Upper lobe of left lung (tissue), 6 donors: ENCODE measurements at regions not wholly inside any gene's neighbourhood (a gene's known extent, or its start where the extent isn't known, plus 50 kb on each side); places are given as distances from the start of the nearest gene placed in this dataset.

Experiments
- ATAC-seq, 2 donors: fragments of 200-7000 bp; cut with Tn5 transposase; one replicate each; pipeline ENCODE4 v1.9.1; 2022; ENCODE audit warnings: mild to moderate bottlenecking in 2 of 2, moderate library complexity in 2 of 2; ENCODE audit not compliant: low FRiP score in 2 of 2
- DNase-seq, 2 donors: peaks; one replicate each; pipeline ENCODE4 v3.0.0-alpha.2; 2019 to 2020
- H3K27ac ChIP-seq, 4 donors: fragments of 200-600 bp; sonication (generic); one replicate each; pipeline ENCODE4 v1.5.1; 2016 to 2019
- H3K27me3 ChIP-seq, 4 donors: fragments of 200-600 bp; sonication (generic); one replicate each; pipeline ENCODE4 v1.5.1; 2017 to 2019
- H3K36me3 ChIP-seq, 4 donors: fragments of 200-600 bp; sonication (generic); one replicate each; pipeline ENCODE4 v1.5.1; 2016 to 2019
- H3K4me1 ChIP-seq, 4 donors: fragments of 200-600 bp; sonication (generic); one replicate each; pipeline ENCODE4 v1.5.1; 2018 to 2019
- H3K4me3 ChIP-seq, 4 donors: fragments of 200-600 bp; sonication (generic); one replicate each; pipeline ENCODE4 v1.5.1; 2017 to 2019; ENCODE audit warnings: mild to moderate bottlenecking in 2 of 4, moderate library complexity in 1 of 4
- H3K9me3 ChIP-seq, 4 donors: fragments of 200-600 bp; sonication (generic); one replicate each; pipeline ENCODE4 v1.5.1; 2018 to 2019
- EP300 ChIP-seq, 4 donors: sonication (generic); formaldehyde crosslinking; IDR thresholded peaks; one replicate each; pipeline ENCODE4 v1.5.1; 2017; ENCODE audit warnings: antibody characterized with exemption in 4 of 4, control low read depth in 2 of 4
- POLR2A ChIP-seq, 4 donors: fragments of 450-650 bp; IDR thresholded peaks; one replicate each; pipeline ENCODE4 v1.5.1; 2016 to 2017; ENCODE audit warnings: antibody characterized with exemption in 4 of 4, mild to moderate bottlenecking in 2 of 4
- POLR2AphosphoS5 ChIP-seq, 2 donors: sonication (generic); formaldehyde crosslinking; IDR thresholded peaks; one replicate each; pipeline ENCODE4 v1.5.1; 2017; ENCODE audit warnings: antibody characterized with exemption in 2 of 2
- WGBS, 2 donors: methylation state at CpG; one replicate each; pipeline ENCODE4 v1.1.5; 2017 to 2018; 5-methylcytosine and 5-hydroxymethylcytosine counted together
- TF ChIP-seq, protein P1 (sequence below), 6 experiments: fragments of 450-650 bp in 4 of 6; fragments of 200-600 bp in 2 of 6; sonication (generic) in 2 of 6; IDR thresholded peaks; one replicate each; pipeline ENCODE4 v1.5.1; 2016 to 2019; ENCODE audit warnings: antibody characterized with exemption in 6 of 6
- donor health status: DM: no; HTN: no; CAD: no; lungs with moderate emphysema.
- donor health status: DM: no; HTN: yes; CAD: no; lungs with severe emphysema.

DNA sequence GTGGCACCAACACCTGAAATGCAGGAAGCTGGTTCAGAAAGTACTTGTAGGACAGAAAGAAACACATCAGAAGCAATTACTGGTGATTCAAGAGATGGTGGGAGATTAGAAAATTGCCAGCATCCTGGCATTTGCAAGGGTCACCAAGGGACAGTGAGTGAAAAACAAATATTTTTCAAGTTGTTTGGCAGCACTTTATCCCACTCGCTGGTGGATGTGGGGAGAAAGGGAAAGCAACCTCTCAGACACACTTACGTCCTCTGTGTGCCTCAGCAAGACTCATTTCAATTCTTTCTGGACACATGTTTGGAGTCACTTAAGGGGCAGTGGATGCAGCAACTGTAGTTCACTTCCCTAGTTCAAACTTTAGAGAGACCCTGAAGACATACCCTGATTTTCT is 440.4 kb upstream of the GHITM start:
- no peaks in the 10 kb centered on the region for H3K4me1 ChIP-seq
- no peaks in the 10 kb centered on the region for H3K36me3 ChIP-seq
- no peak for DNase-seq
- H3K9me3 ChIP-seq = no peaks in the 10 kb centered on the region
- H3K4me3 ChIP-seq = no peak overlapping the region
- ATAC-seq = no peak
- H3K27me3 ChIP-seq = no peaks in the 10 kb centered on the region
- H3K27ac ChIP-seq = no peak overlapping the region
- TF ChIP-seq POLR2A (IDR thresholded peaks at IDR 0.05) (no peak), EP300 (IDR thresholded peaks at IDR 0.05) (no peak), POLR2AphosphoS5 (IDR thresholded peaks at IDR 0.05) (no peak)
- TF ChIP-seq, protein P1, sequence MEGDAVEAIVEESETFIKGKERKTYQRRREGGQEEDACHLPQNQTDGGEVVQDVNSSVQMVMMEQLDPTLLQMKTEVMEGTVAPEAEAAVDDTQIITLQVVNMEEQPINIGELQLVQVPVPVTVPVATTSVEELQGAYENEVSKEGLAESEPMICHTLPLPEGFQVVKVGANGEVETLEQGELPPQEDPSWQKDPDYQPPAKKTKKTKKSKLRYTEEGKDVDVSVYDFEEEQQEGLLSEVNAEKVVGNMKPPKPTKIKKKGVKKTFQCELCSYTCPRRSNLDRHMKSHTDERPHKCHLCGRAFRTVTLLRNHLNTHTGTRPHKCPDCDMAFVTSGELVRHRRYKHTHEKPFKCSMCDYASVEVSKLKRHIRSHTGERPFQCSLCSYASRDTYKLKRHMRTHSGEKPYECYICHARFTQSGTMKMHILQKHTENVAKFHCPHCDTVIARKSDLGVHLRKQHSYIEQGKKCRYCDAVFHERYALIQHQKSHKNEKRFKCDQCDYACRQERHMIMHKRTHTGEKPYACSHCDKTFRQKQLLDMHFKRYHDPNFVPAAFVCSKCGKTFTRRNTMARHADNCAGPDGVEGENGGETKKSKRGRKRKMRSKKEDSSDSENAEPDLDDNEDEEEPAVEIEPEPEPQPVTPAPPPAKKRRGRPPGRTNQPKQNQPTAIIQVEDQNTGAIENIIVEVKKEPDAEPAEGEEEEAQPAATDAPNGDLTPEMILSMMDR (IDR thresholded peaks at IDR 0.05) = no peak
- WGBS, 2 donors = 69 to 80% methylated on average over 2 of the region's 2 CpGs

DNA sequence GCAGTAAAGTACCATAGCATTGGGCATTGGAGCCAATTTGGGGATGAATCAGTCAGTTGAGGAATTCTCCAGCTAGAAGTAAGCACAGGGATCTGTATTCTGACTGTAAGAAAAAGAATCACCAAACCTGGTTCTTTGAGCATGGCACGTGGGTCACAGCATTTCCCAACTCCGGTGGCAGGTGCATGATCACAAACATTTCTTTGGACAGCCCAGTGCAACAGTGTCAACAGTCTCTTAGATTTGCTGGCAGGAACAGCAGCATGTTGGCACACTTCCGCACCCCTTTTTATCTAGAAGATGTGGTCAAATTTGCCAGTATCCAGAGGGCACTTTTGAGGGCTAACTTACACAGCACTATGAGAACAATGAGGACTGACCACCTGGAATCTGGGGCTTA is 437.5 kb upstream of the GHITM start:
- Histone ChIP-seq H3K27ac (no peak overlapping the region), H3K4me3 (no peak overlapping the region), H3K27me3 (no peaks in the 10 kb centered on the region), H3K9me3 (no peaks in the 10 kb centered on the region), H3K4me1 (no peaks in the 10 kb centered on the region), H3K36me3 (no peaks in the 10 kb centered on the region)
- TF ChIP-seq POLR2AphosphoS5 (IDR thresholded peaks at IDR 0.05) = no peak
- DNase-seq (no peak), ATAC-seq (no peak)
- WGBS, 2 donors = 57 to 76% methylated on average over 3 of the region's 3 CpGs

DNA sequence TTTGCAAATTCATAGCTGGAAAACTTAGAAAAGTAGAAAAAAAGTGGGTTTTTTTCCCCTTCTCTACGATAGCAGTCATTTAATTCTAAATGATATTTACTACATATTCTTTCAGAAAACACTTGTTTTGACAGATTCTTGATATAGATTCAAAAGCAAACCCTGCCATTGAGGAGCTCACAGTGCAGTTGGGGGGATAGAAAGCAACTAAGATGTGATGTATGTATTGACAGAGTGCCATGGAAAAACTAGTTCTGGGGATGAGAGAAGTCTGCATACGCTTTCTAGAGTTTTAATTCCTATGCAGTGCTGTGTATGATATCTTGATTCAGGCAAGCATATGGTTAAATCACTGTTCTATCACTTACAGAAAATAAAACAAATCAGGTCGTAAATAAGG is 436.6 kb upstream of the GHITM start:
- Histone ChIP-seq H3K4me3 (no peak overlapping the region), H3K36me3 (no peaks in the 10 kb centered on the region), H3K27me3 (no peaks in the 10 kb centered on the region), H3K27ac (no peak overlapping the region), H3K9me3 (no peaks in the 10 kb centered on the region), H3K4me1 (no peaks in the 10 kb centered on the region)
- ATAC-seq (no peak), DNase-seq (no peak)
- TF ChIP-seq POLR2AphosphoS5 (IDR thresholded peaks at IDR 0.05) (no peak), EP300 (IDR thresholded peaks at IDR 0.05) (no peak), POLR2A (IDR thresholded peaks at IDR 0.05) (no peak)
- TF ChIP-seq, protein P1 (IDR thresholded peaks at IDR 0.05) = no peak
- 71 to 77% methylated on average over 3 of the region's 3 CpGs for WGBS, 2 donors

DNA sequence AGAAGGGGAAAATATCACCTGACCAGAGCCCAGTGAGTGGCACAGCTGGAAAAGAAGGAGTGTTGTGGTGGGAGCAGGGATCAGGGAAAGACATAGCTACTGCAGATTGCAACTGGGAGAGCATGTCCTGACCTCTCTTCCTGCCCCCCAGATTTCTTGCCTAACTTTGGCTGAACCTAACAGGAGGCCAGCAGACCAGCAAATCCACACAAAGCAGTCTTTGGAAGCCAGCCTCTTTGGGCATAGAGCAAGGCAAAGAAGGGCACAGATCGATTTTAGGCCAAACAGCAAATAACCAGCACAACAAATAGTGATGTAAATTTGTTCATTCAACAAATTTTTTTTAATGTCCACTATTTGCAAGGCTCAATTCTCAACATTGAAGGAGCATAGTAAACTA is 433.2 kb upstream of the GHITM start:
- Histone ChIP-seq H3K27ac (no peak overlapping the region), H3K27me3 (no peaks in the 10 kb centered on the region), H3K9me3 (no peaks in the 10 kb centered on the region), H3K4me1 (no peaks in the 10 kb centered on the region), H3K4me3 (no peak overlapping the region), H3K36me3 (no peaks in the 10 kb centered on the region)
- WGBS, 2 donors = 47 to 60% methylated on average over 1 of the region's 1 CpG
- ATAC-seq = no peak
- TF ChIP-seq EP300 (IDR thresholded peaks at IDR 0.05) = no peak
- TF ChIP-seq, protein P1 (IDR thresholded peaks at IDR 0.05) = no peak
- no peak for TF ChIP-seq POLR2AphosphoS5 (IDR thresholded peaks at IDR 0.05)
- TF ChIP-seq POLR2A (IDR thresholded peaks at IDR 0.05) = no peak
- no peak for DNase-seq

DNA sequence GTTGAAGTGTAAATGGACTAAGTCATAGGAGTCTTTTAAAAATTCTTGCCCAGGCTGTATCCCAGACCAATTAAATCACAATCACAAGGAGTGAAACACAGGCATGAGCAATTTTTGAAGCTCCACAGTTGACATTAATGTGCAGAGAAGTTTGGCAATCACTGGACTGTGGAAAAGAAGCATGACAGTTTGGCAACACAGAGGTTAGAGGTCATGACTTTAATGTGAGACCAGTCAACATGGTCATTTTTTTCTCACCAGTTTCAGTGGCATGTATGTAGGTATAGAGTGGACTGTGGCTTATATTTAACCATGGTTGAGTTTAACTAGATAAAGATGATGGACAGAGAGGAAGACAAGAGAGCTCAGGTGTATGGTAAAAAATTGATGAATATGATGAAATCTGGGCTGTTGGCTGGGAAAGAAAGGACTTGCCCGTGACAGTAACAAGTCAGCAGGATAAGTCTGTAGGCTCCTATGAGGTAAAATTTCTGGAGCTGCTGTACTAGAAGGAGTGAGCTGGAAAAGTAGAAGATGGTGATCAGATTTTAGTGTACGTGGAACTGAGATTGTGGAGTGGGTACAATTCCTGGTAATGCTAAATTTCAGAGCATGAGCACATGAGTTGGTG is 432.2 kb upstream of the GHITM start:
- WGBS, 2 donors = 75 to 81% methylated on average over 2 of the region's 2 CpGs
- no peak overlapping the region for H3K4me3 ChIP-seq
- H3K9me3 ChIP-seq = no peaks in the 10 kb centered on the region
- ATAC-seq = no peak
- no peaks in the 10 kb centered on the region for H3K4me1 ChIP-seq
- no peaks in the 10 kb centered on the region for H3K36me3 ChIP-seq
- no peak for TF ChIP-seq EP300 (IDR thresholded peaks at IDR 0.05)
- TF ChIP-seq POLR2AphosphoS5 (IDR thresholded peaks at IDR 0.05) = no peak
- TF ChIP-seq, protein P1 (IDR thresholded peaks at IDR 0.05) = no peak
- TF ChIP-seq POLR2A (IDR thresholded peaks at IDR 0.05) = no peak
- H3K27ac ChIP-seq = no peak overlapping the region
- no peak for DNase-seq
- H3K27me3 ChIP-seq = no peaks in the 10 kb centered on the region
